SKM-1 treated with dmso at 0.1 percent for 144 hours (cell line): ENCODE measurements at regions not wholly inside any gene's neighbourhood (a gene's known extent, or its start where the extent isn't known, plus 50 kb on each side); places are given as distances from the start of the nearest gene placed in this dataset.
A peak's percentile ranks its signal among the peaks of the same experiment; 100 is the strongest.

Source experiments
- DNase-seq: peaks from one replicate; lab custom pipeline; 2025; ENCODE audit not compliant: unreplicated experiment; lab: John Stamatoyannopoulos, UW

- no peak for DNase-seq
Measured at GRCh38 chr9:134271338-134272301, 54.6 kb upstream of the RXRA start.

GRCh38 chr9:134272302-134273023, 53.8 kb upstream of the RXRA start:
- DNase-seq: no peak

- DNase-seq: no peak
Measured at GRCh38 chr9:134273647-134274046, 52.6 kb upstream of the RXRA start.

- DNase-seq: no peak
Measured at GRCh38 chr9:134275375-134275774, 50.9 kb upstream of the RXRA start.

- DNase-seq: peak; percentile 85
Measured at GRCh38 chr9:134276453-134277245, 49.6 kb upstream of the RXRA start.
